ENCODE measurements at regions not wholly inside any gene's neighbourhood (a gene's known extent, or its start where the extent isn't known, plus 50 kb on each side); places are given as distances from the start of the nearest gene placed in this dataset.

DNA sequence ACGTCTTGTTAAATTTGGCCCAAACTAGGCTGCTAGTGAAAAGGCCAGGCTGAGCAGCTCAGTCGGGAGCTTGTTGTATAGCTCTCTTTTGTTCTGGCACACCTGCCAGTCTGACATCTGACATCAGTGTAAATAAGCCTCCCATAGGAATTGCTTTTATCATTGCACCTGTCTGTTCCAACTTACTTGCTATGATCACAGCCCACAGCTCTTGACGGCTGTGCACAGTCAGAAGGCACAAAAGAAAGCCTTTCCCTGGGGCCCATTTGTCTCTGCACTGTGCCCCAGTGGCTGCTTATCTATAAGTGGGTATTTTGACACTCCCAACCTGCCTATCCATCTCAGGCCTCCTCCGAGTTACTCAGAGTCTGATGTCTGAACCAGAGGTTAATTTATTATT, 324.5 kb downstream of the NUAK1 start:
- DNase-seq (ENCODE audit: low read depth, low spot score) (no peak), ATAC-seq (no peak)
- H3K27me3 ChIP-seq (ENCODE audit: insufficient read depth, low read length), result 0 out of 2 replicates have a peak, but pooled peaks cover 6% of the 10 kb centered on the region
- POLR2A ChIA-PET, result no interaction called here
- intact Hi-C loops (cut with micrococcal nuclease), result no loop called here
- BruUV-seq (replicated peaks), result no TSS peak
- H3K9ac ChIP-seq (ENCODE audit: low read length), result no peak overlapping the region
- H3K4me3 ChIP-seq (replicated peaks in 1 of 2; ENCODE audit: low read depth in 1 of 2, low read length in 2 of 2), result no peak overlapping the region
- no peaks in the 10 kb centered on the region for H3K9me3 ChIP-seq (ENCODE audit: control insufficient read depth in 1 of 2, insufficient read depth in 1 of 2, low read depth in 1 of 2, low read length in 2 of 2)
- no peak overlapping the region for H2AFZ ChIP-seq (ENCODE audit: low read depth, low read length, poor library complexity, severe bottlenecking)
- H4K20me1 ChIP-seq (ENCODE audit: insufficient read depth), result no peaks in the 10 kb centered on the region
- RAD21 ChIA-PET (ENCODE audit: low non-redundant PET in 1 of 2, low total read pairs in 2 of 2, uncharacterized antibody in 2 of 2, unreplicated experiment in 2 of 2), result no interaction called here
- no peaks in the 10 kb centered on the region for H3K9me2 ChIP-seq (ENCODE audit: insufficient read depth)
- TF ChIP-seq POLR2A (IDR thresholded peaks at IDR 0.05; ENCODE audit: borderline replicate concordance, extremely low read depth, insufficient read depth, insufficient read length) (no peak), ZNF274 (IDR thresholded peaks at IDR 0.05; ENCODE audit: low read depth, low read length) (no peak)
- TF ChIP-seq, protein P1, sequence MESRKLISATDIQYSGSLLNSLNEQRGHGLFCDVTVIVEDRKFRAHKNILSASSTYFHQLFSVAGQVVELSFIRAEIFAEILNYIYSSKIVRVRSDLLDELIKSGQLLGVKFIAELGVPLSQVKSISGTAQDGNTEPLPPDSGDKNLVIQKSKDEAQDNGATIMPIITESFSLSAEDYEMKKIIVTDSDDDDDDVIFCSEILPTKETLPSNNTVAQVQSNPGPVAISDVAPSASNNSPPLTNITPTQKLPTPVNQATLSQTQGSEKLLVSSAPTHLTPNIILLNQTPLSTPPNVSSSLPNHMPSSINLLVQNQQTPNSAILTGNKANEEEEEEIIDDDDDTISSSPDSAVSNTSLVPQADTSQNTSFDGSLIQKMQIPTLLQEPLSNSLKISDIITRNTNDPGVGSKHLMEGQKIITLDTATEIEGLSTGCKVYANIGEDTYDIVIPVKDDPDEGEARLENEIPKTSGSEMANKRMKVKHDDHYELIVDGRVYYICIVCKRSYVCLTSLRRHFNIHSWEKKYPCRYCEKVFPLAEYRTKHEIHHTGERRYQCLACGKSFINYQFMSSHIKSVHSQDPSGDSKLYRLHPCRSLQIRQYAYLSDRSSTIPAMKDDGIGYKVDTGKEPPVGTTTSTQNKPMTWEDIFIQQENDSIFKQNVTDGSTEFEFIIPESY (IDR thresholded peaks at IDR 0.05; ENCODE audit: extremely low read depth, insufficient replicate concordance, low read length), result no peak
- CTCF ChIA-PET, result no interaction called here
- H3K79me2 ChIP-seq (ENCODE audit: insufficient read depth, low read length), result no peaks in the 10 kb centered on the region
- no peak overlapping the region for H3K27ac ChIP-seq (ENCODE audit: low read depth, low read length)
- no peak overlapping the region for H3K4me2 ChIP-seq (ENCODE audit: low read length)
- H3K4me1 ChIP-seq (ENCODE audit: control insufficient read depth in 1 of 2, insufficient read depth in 2 of 2, low read length in 2 of 2), result no peaks in the 10 kb centered on the region
- H3K36me3 ChIP-seq (ENCODE audit: control insufficient read depth in 1 of 2, insufficient read depth in 2 of 2, low read length in 2 of 2), result no peaks in the 10 kb centered on the region

DNA sequence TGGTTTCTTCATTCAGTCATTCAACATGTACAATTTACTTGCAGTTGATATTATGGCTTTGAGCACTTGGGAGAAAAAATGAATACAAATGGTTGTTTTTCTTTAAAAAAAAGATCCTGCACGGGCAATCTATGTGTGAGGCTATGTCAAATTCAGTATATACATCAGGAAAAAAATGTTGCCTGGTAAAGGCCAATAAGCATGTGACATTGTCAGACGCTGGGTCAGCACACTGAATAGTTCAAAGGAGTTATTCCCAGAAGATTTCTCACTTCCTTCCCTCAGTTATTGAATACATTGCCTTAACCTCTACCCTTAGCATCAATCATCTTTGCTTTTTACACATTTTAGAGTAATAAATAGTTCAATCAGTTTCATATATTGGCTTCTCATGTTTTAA, 319.2 kb downstream of the NUAK1 start:
- Histone ChIP-seq H4K20me1 (ENCODE audit: insufficient read depth) (no peaks in the 10 kb centered on the region), H2AFZ (ENCODE audit: low read depth, low read length, poor library complexity, severe bottlenecking) (no peak overlapping the region), H3K9me2 (ENCODE audit: insufficient read depth) (no peaks in the 10 kb centered on the region), H3K4me2 (ENCODE audit: low read length) (no peak overlapping the region), H3K9ac (ENCODE audit: low read length) (no peak overlapping the region), H3K27me3 (ENCODE audit: insufficient read depth, low read length) (peaks cover 17% of the 10 kb centered on the region), H3K4me1 (ENCODE audit: control insufficient read depth in 1 of 2, insufficient read depth in 2 of 2, low read length in 2 of 2) (no peaks in the 10 kb centered on the region), H3K79me2 (ENCODE audit: insufficient read depth, low read length) (no peaks in the 10 kb centered on the region), H3K9me3 (ENCODE audit: control insufficient read depth in 1 of 2, insufficient read depth in 1 of 2, low read depth in 1 of 2, low read length in 2 of 2) (no peaks in the 10 kb centered on the region), H3K4me3 (replicated peaks in 1 of 2; ENCODE audit: low read depth in 1 of 2, low read length in 2 of 2) (no peak overlapping the region), H3K27ac (ENCODE audit: low read depth, low read length) (no peak overlapping the region), H3K36me3 (ENCODE audit: control insufficient read depth in 1 of 2, insufficient read depth in 2 of 2, low read length in 2 of 2) (no peaks in the 10 kb centered on the region)
- RAD21 ChIA-PET (ENCODE audit: low non-redundant PET in 1 of 2, low total read pairs in 2 of 2, uncharacterized antibody in 2 of 2, unreplicated experiment in 2 of 2), result no interaction called here
- ATAC-seq (no peak), DNase-seq (ENCODE audit: low read depth, low spot score) (no peak)
- no TSS peak for BruUV-seq (replicated peaks)
- intact Hi-C loops (cut with micrococcal nuclease), result no loop called here
- POLR2A ChIA-PET, result no interaction called here
- TF ChIP-seq POLR2AphosphoS5 (IDR thresholded peaks at IDR 0.05; ENCODE audit: low read depth, low read length), result no peak
- TF ChIP-seq, protein P1 (IDR thresholded peaks at IDR 0.05; ENCODE audit: extremely low read depth, insufficient replicate concordance, low read length), result no peak
- no peak for TF ChIP-seq SRF (IDR thresholded peaks at IDR 0.05; ENCODE audit: low read depth)
- TF ChIP-seq CEBPB (IDR thresholded peaks at IDR 0.05; ENCODE audit: low read depth), result no peak
- CTCF ChIA-PET, result no interaction called here
